ENCODE measurements at regions not wholly inside any gene's neighbourhood (a gene's known extent, or its start where the extent isn't known, plus 50 kb on each side); places are given as distances from the start of the nearest gene placed in this dataset.

- TF ChIP-seq EZH2 (IDR thresholded peaks at IDR 0.05; ENCODE audit: borderline replicate concordance, low read length) (no peak), CTCF (IDR thresholded peaks at IDR 0.05; ENCODE audit: low read length) (no peak)
Measured at GRCh38 chr4:170729897-170730296, 640.1 kb upstream of the AADAT start.

Measured in OCI-LY1 (cell line).